H9 (cell line): ENCODE measurements at regions not wholly inside any gene's neighbourhood (a gene's known extent, or its start where the extent isn't known, plus 50 kb on each side); places are given as distances from the start of the nearest gene placed in this dataset.

Experiments
- DNase-seq: peaks from one replicate; pipeline ENCODE4 v3.0.0-alpha.2; 2017
- H2AFZ ChIP-seq: one replicate; pipeline ENCODE4 v1.6.1; 2013; ENCODE audit warnings: mild to moderate bottlenecking, low read length, control low read depth, moderate library complexity
- H2AK5ac ChIP-seq: 2 replicates; pipeline ENCODE4 v1.6.1; 2013; ENCODE audit warnings: low read length, control low read depth, mixed read lengths; ENCODE audit not compliant: insufficient read length
- H2BK120ac ChIP-seq: one replicate; pipeline ENCODE4 v1.6.1; 2013; ENCODE audit warnings: low read depth, mild to moderate bottlenecking, low read length, control low read depth, inconsistent platforms; ENCODE audit not compliant: poor library complexity, severe bottlenecking
- H2BK12ac ChIP-seq: 2 replicates; pipeline ENCODE4 v1.6.1; 2013; ENCODE audit warnings: low read length, control low read depth, mixed read lengths, low read depth; ENCODE audit not compliant: insufficient read length
- H2BK15ac ChIP-seq: 2 replicates; pipeline ENCODE4 v1.6.1; 2013; ENCODE audit warnings: low read depth, low read length, control low read depth
- H2BK20ac ChIP-seq: one replicate; pipeline ENCODE4 v1.6.1; 2013; ENCODE audit warnings: low read depth, mild to moderate bottlenecking, low read length, control low read depth, inconsistent platforms; ENCODE audit not compliant: poor library complexity, severe bottlenecking
- H2BK5ac ChIP-seq: 2 replicates; pipeline ENCODE4 v1.6.1; 2013; ENCODE audit warnings: low read length, control low read depth, mixed read lengths; ENCODE audit not compliant: insufficient read length
- H3K14ac ChIP-seq: 2 replicates; pipeline ENCODE4 v1.6.1; 2013; ENCODE audit warnings: low read length, control low read depth; ENCODE audit not compliant: insufficient read depth
- H3K18ac ChIP-seq: 2 replicates; pipeline ENCODE4 v1.6.1; 2013; ENCODE audit warnings: low read depth, mild to moderate bottlenecking, mixed read lengths, low read length, control low read depth; ENCODE audit not compliant: insufficient read length
- H3K23ac ChIP-seq: 2 replicates; pipeline ENCODE4 v1.6.1; 2013; ENCODE audit warnings: low read length, control low read depth, mixed read lengths, low read depth; ENCODE audit not compliant: insufficient read length
- H3K23me2 ChIP-seq: 2 replicates; pipeline ENCODE4 v1.6.1; 2013; ENCODE audit warnings: low read depth, mild to moderate bottlenecking, mixed read lengths, low read length, control low read depth; ENCODE audit not compliant: insufficient read length, poor library complexity, severe bottlenecking
- H3K27ac ChIP-seq: 2 replicates; pipeline ENCODE4 v1.5.1; 2013; ENCODE audit warnings: low read length, control low read depth, mixed read lengths, low read depth; ENCODE audit not compliant: insufficient read length
- H3K27me3 ChIP-seq: 2 replicates; pipeline ENCODE4 v1.6.1; 2013; ENCODE audit warnings: low read length, control low read depth, inconsistent platforms; ENCODE audit not compliant: insufficient read depth
- H3K4ac ChIP-seq: 2 replicates; pipeline ENCODE4 v1.6.1; 2013; ENCODE audit warnings: low read depth, mild to moderate bottlenecking, control low read depth, inconsistent platforms, low read length, moderate library complexity
- H3K4me1 ChIP-seq: 2 replicates; pipeline ENCODE4 v1.6.1; 2013; ENCODE audit warnings: low read length, control low read depth, inconsistent platforms; ENCODE audit not compliant: insufficient read depth
- H3K4me2 ChIP-seq: 2 replicates; pipeline ENCODE4 v1.6.1; 2013; ENCODE audit warnings: low read length, control low read depth, mixed read lengths; ENCODE audit not compliant: insufficient read length, insufficient read depth
- H3K56ac ChIP-seq: 2 replicates; pipeline ENCODE4 v1.6.1; 2013; ENCODE audit warnings: low read depth, mild to moderate bottlenecking, mixed read lengths, low read length, control low read depth; ENCODE audit not compliant: insufficient read length
- H3K79me1 ChIP-seq: 2 replicates; pipeline ENCODE4 v1.6.1; 2013; ENCODE audit warnings: low read depth, mild to moderate bottlenecking, moderate library complexity, low read length, control low read depth, inconsistent platforms; ENCODE audit not compliant: insufficient read depth, poor library complexity, severe bottlenecking
- H3K79me2 ChIP-seq: 2 replicates; pipeline ENCODE4 v1.6.1; 2013; ENCODE audit warnings: low read length, control low read depth, inconsistent platforms; ENCODE audit not compliant: insufficient read depth
- H3K9ac ChIP-seq: 2 replicates; pipeline ENCODE4 v1.6.1; 2013; ENCODE audit warnings: low read length, control low read depth, mixed read lengths; ENCODE audit not compliant: insufficient read length; ENCODE audit errors: extremely low read depth
- H3K9me3 ChIP-seq: one replicate; pipeline ENCODE4 v1.6.1; 2013; ENCODE audit warnings: low read depth, low read length, inconsistent platforms; ENCODE audit not compliant: control insufficient read depth
- H3T11ph ChIP-seq: one replicate; pipeline ENCODE4 v1.6.1; 2013; ENCODE audit warnings: mild to moderate bottlenecking, low read length, control low read depth, inconsistent platforms
- H4K20me1 ChIP-seq: one replicate; pipeline ENCODE4 v1.6.1; 2013; ENCODE audit not compliant: control insufficient read depth, insufficient read length, insufficient read depth
- H4K5ac ChIP-seq: 2 replicates; pipeline ENCODE4 v1.6.1; 2013; ENCODE audit warnings: low read depth, mild to moderate bottlenecking, mixed read lengths, low read length, control low read depth; ENCODE audit not compliant: insufficient read length
- H4K8ac ChIP-seq: replicated peaks from 2 replicates; pipeline ENCODE4 v1.6.1; 2013; ENCODE audit warnings: low read length, control low read depth, mixed read lengths, low read depth; ENCODE audit not compliant: insufficient read length
- H4K91ac ChIP-seq: 2 replicates; pipeline ENCODE4 v1.6.1; 2013; ENCODE audit warnings: low read depth, mild to moderate bottlenecking, moderate library complexity, mixed read lengths, low read length, control low read depth; ENCODE audit not compliant: insufficient read length
- H3K27ac Mint-ChIP-seq, 3 experiments: 2 replicates in 2 of 3; 3 replicates in 1 of 3; pipeline ENCODE4 v1.8.0; 2020 to 2021; ENCODE audit warnings: mixed read lengths in 3 of 3, mild to moderate bottlenecking in 1 of 3, moderate library complexity in 1 of 3
- H3K27me3 Mint-ChIP-seq: 2 replicates; pipeline ENCODE4 v1.8.0; 2021; ENCODE audit warnings: low read depth, mild to moderate bottlenecking, moderate library complexity, mixed read lengths
- H3K36me3 Mint-ChIP-seq, 3 experiments: 2 replicates in 2 of 3; 3 replicates in 1 of 3; pipeline ENCODE4 v1.8.0; 2020 to 2021; ENCODE audit warnings: low read depth in 3 of 3, mixed read lengths in 3 of 3; ENCODE audit not compliant: insufficient read depth in 1 of 3
- H3K4me1 Mint-ChIP-seq, 2 experiments: 2 replicates each; pipeline ENCODE4 v1.8.0; 2020; ENCODE audit warnings: mixed read lengths in 2 of 2
- H3K4me3 Mint-ChIP-seq, 2 experiments: 2 replicates in 1 of 2; 3 replicates in 1 of 2; pipeline ENCODE4 v1.8.0; 2020 to 2021; ENCODE audit warnings: mild to moderate bottlenecking in 2 of 2, mixed read lengths in 2 of 2, moderate library complexity in 1 of 2
- H3K9me3 Mint-ChIP-seq, 2 experiments: 2 replicates in 1 of 2; 3 replicates in 1 of 2; pipeline ENCODE4 v1.8.0; 2020; ENCODE audit warnings: mild to moderate bottlenecking in 2 of 2, mixed read lengths in 2 of 2, moderate library complexity in 1 of 2
- WGBS: extraction: QIAGEN DNeasy Blood & Tissue Kit; methylation state at CpG from one replicate; pipeline ENCODE4 v1.1.7; 2013; ENCODE audit warnings: missing lambda C conversion rate, low lambda C conversion rate, mixed read lengths; ENCODE audit not compliant: insufficient read length; ENCODE audit errors: extremely low coverage; 5-methylcytosine and 5-hydroxymethylcytosine counted together
- TF ChIP-seq, protein P1 (sequence below): fragments of 200-600 bp; sonication (generic); conservative IDR thresholded peaks from 3 replicates; pipeline ENCODE4 v1.8.0; 2021; ENCODE audit warnings: antibody characterized with exemption, mild to moderate bottlenecking

- H4K5ac ChIP-seq, result no peak overlapping the region
- no peak overlapping the region for H4K91ac ChIP-seq
- H2BK15ac ChIP-seq, result no peak overlapping the region
- no CpG with 5 or more reads among the region's 5 CpGs for WGBS
- no peak overlapping the region for H2BK5ac ChIP-seq
- H3K18ac ChIP-seq, result no peak overlapping the region
- no peak overlapping the region for H3K27ac ChIP-seq
- no peak overlapping the region for H2BK12ac ChIP-seq
- no peaks in the 10 kb centered on the region for H3K9me3 ChIP-seq
- no peak overlapping the region for H3K23ac ChIP-seq
- H3T11ph ChIP-seq, result no peak overlapping the region
- no peak overlapping the region for H2BK120ac ChIP-seq
- Mint-ChIP-seq H3K4me1 (peaks cover 6 to 10% of the 10 kb centered on the region in 2 experiments), H3K4me3 (no peak overlapping the region), H3K27me3 (peaks cover 13% of the 10 kb centered on the region), H3K27ac (no peak overlapping the region), H3K36me3 (peaks cover 3 to 5% (median 3%) of the 10 kb centered on the region in 3 experiments; a peak in 6 of 7 replicates), H3K9me3 (peaks cover 6 to 14% of the 10 kb centered on the region in 2 experiments)
- no peak overlapping the region for H3K9ac ChIP-seq
- H3K79me2 ChIP-seq, result no peaks in the 10 kb centered on the region
- TF ChIP-seq, protein P1, sequence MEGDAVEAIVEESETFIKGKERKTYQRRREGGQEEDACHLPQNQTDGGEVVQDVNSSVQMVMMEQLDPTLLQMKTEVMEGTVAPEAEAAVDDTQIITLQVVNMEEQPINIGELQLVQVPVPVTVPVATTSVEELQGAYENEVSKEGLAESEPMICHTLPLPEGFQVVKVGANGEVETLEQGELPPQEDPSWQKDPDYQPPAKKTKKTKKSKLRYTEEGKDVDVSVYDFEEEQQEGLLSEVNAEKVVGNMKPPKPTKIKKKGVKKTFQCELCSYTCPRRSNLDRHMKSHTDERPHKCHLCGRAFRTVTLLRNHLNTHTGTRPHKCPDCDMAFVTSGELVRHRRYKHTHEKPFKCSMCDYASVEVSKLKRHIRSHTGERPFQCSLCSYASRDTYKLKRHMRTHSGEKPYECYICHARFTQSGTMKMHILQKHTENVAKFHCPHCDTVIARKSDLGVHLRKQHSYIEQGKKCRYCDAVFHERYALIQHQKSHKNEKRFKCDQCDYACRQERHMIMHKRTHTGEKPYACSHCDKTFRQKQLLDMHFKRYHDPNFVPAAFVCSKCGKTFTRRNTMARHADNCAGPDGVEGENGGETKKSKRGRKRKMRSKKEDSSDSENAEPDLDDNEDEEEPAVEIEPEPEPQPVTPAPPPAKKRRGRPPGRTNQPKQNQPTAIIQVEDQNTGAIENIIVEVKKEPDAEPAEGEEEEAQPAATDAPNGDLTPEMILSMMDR, result no peak
- H3K14ac ChIP-seq, result no peak overlapping the region
- H3K4me1 ChIP-seq, result no peaks in the 10 kb centered on the region
- no peak overlapping the region for H3K56ac ChIP-seq
- H2AK5ac ChIP-seq, result no peak overlapping the region
- H3K23me2 ChIP-seq, result no peaks in the 10 kb centered on the region
- H2BK20ac ChIP-seq, result no peak overlapping the region
- no peak for DNase-seq
- no peak overlapping the region for H3K4me2 ChIP-seq
- no peaks in the 10 kb centered on the region for H3K27me3 ChIP-seq
- H2AFZ ChIP-seq, result no peak overlapping the region
- H4K8ac ChIP-seq, result no peak overlapping the region
- H3K4ac ChIP-seq, result no peak overlapping the region
- no peaks in the 10 kb centered on the region for H3K79me1 ChIP-seq
- no peaks in the 10 kb centered on the region for H4K20me1 ChIP-seq
These were observed 185.5 kb upstream of the C1orf174 start for GRCh38 chr1:4085546-4085945.
